Esophagus squamous epithelium (tissue), 4 donors: ENCODE measurements at regions not wholly inside any gene's neighbourhood (a gene's known extent, or its start where the extent isn't known, plus 50 kb on each side); places are given as distances from the start of the nearest gene placed in this dataset.

ENCODE experiments used
- POLR2A ChIP-seq, 4 donors: fragments of 450-650 bp; IDR thresholded peaks; one replicate each; pipeline ENCODE4 v1.6.1; 2017; ENCODE audit warnings: antibody characterized with exemption in 4 of 4, mild to moderate bottlenecking in 4 of 4, moderate library complexity in 3 of 4
- TF ChIP-seq, protein P1 (sequence below), 6 experiments: fragments of 450-650 bp in 4 of 6; fragments of 200-600 bp in 2 of 6; sonication (generic) in 2 of 6; IDR thresholded peaks; one replicate each; pipeline ENCODE4 v1.5.1; 2016 to 2019; ENCODE audit warnings: antibody characterized with exemption in 6 of 6, mild to moderate bottlenecking in 4 of 6, moderate library complexity in 4 of 6

DNA sequence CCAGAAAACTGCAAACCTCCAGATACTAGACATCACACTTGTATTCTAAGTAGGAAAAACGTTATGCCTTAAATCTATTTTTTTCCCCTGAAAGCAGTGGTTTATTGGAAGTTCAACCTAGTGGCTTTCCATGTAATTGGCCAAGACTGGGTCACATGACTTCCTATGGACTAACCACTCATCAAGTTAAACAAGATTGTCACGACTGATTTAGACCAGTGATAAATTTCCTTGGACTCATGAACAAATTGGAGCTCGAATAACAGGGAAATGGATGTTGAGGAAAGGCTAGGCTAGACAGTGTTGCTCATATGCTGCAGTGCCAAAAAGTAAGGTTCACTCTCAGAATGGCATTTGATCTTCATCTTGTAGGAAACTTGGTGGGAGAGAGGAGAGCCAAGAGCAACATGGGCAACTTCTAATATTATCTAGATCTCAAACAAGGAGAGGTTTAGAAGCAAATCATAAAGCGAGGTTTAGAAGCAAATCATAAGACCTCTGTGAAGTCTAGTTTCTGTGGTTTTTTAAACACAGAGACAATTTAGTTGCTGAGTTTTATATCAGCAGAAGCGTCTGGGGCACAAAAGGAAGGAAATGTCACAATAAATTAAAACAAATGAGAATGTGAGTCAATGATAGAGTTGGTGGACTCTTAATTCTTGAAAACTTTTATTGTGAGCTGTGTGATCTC lies 165.6 kb upstream of the BOD1L1 start:
- TF ChIP-seq, protein P1, sequence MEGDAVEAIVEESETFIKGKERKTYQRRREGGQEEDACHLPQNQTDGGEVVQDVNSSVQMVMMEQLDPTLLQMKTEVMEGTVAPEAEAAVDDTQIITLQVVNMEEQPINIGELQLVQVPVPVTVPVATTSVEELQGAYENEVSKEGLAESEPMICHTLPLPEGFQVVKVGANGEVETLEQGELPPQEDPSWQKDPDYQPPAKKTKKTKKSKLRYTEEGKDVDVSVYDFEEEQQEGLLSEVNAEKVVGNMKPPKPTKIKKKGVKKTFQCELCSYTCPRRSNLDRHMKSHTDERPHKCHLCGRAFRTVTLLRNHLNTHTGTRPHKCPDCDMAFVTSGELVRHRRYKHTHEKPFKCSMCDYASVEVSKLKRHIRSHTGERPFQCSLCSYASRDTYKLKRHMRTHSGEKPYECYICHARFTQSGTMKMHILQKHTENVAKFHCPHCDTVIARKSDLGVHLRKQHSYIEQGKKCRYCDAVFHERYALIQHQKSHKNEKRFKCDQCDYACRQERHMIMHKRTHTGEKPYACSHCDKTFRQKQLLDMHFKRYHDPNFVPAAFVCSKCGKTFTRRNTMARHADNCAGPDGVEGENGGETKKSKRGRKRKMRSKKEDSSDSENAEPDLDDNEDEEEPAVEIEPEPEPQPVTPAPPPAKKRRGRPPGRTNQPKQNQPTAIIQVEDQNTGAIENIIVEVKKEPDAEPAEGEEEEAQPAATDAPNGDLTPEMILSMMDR (IDR thresholded peaks at IDR 0.05), result no peak
- TF ChIP-seq POLR2A (IDR thresholded peaks at IDR 0.05), result no peak
